NCI-H1417 treated with DMSO at 0.1 percent for 48 hours (cell line): ENCODE measurements at regions not wholly inside any gene's neighbourhood (a gene's known extent, or its start where the extent isn't known, plus 50 kb on each side); places are given as distances from the start of the nearest gene placed in this dataset.
A peak's percentile ranks its signal among the peaks of the same experiment; 100 is the strongest.

ENCODE experiments used
- DNase-seq: peaks from one replicate; lab custom pipeline; 2025; lab: John Stamatoyannopoulos, UW

DNA sequence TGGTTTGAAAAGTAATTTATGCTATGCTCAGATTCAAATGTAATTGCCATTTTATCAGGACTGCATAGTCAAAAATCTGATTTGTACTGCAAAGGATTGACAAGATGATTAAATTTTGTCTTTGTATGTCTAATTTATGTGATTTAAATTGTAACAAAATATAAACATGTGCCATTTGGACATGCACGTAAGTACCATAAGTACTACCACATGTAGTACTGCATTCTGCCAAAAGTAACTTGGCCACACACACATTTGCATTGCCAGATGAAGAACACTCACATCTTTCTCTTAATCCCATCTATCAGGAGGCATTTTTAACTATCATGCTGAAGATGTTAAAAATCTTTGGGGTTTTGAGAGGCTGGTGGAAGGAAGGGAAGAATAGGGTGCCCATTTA lies 133.3 kb downstream of the KLF12 start:
- DNase-seq: no peak

DNA sequence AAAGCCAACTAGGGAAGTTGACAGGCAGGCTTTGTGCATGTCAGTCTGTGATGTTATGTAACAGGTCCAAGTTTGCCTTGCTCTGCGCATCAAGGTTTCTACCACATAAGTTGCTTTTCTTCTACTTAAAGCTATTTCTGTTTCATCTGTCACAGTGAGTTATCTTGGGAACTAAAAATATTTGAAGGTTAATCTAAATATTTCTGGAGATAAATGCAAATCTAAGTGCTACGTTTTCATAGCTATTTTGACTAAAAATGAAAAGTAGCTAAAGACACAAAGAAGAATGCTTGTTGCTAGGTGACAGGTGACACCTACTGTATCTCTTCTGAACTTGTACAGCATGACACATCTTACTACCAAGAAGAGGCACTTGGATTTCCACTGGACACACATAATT lies 135.6 kb downstream of the KLF12 start:
- DNase-seq: no peak

DNA sequence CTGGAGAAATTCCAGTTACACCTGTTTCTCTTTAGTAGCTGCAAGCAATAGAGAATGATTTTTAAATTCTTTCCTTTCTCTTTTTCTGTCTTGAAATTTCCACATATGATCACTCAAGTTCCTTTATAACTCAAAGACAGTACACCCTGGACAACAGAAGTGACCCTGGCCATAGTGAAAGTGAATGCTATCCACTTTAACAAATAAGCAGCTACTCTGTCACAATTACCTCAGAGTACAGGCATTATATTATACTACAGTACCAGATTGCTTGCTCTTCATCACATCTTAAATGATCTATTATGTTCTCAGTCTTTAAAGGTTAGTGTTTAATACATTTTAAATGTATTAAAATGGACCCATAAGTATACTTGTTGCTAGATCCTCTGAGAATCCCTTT lies 136.2 kb downstream of the KLF12 start:
- DNase-seq: no peak

DNA sequence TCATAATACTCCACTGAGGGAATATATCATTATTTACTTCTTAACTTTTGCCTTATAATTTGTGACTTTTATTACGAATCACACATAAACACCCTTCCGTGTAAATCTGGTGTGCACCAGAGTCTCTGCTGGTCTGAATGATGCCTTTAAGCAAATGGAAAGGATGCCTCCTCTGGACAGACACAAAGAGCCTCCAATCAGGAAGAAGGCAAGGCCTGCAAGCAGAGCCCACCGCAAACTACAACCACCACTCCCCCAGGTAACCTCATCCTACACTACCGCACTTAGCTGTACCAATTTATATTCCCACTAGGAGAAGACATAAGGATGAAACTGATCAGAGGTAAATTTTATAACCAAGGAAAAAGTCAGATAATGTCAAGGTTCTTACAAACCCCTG lies 137.6 kb downstream of the KLF12 start:
- DNase-seq: no peak

DNA sequence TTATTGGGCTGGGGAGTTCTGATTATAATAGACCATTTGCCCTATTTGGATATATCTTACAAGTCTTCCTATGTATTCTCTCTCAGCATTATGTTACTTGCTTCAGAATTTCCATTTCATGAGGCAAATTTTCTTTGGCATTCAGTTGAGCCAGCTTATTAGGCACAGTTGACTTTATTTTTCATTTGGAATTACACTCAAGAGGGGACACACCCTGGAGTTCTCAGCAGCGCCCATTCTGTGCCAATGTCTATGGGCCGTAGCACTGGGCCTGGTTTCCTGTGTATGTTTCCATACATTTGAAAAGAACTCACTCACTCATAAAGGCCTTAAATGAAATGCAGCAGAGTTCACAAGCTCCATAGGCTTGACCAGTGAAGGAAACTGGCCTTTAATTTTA lies 138.5 kb downstream of the KLF12 start:
- no peak for DNase-seq

DNA sequence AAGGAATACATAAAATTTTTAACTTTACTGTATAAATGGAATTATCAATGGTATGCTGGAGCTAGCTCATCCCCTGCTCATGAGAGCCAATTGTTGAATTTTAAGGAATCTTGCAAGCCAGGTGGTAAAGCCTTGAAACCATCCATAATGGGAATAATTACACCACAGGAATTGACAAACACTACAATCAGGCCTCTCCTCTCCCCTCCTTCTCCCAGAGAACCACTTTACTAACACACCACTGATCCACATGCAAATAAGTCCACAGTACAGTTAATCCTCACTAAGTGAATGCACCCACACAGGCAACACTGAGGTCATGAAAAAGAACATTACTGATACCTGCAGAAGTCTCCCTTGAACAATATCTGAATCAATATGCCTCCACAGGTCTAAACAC lies 140.5 kb downstream of the KLF12 start:
- no peak for DNase-seq

DNA sequence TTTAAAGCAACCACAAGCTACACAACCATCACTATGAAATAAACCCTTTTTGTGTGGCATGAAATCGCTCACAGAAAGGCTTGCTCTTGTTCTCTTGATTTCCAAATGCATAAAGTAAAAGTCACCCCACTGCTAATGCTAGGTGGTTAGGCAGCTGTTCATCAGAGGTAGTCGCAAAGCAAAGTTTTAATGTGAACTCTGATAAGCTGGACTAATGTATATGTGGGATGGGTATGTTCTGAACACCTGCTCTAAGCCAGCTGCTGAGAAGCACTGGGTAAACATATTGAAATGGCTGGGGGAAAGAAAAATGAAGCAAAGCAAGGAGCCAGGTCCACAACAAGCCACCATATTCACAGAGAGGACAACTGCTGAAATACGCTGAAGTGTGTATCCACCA lies 142.3 kb downstream of the KLF12 start:
- peak; percentile 70 for DNase-seq

DNA sequence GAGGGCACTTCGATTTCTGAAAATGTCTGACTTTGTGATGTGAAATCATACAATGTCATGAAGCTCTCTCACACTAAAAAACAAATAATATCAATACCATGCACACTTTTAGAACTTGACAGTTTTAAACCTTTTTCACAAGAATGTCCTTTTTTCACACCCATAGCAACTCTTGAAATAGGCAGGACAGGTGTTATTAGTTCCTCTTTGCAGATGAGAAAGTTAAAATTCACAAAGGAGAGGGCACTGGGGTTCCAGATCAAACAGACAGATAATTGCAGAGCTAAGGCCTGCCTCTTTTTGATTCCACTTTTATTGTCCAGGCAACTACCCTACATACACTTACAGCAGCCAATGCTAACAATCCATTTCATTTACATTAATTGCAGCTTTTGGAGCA lies 142.8 kb downstream of the KLF12 start:
- peak; percentile 70 for DNase-seq

DNA sequence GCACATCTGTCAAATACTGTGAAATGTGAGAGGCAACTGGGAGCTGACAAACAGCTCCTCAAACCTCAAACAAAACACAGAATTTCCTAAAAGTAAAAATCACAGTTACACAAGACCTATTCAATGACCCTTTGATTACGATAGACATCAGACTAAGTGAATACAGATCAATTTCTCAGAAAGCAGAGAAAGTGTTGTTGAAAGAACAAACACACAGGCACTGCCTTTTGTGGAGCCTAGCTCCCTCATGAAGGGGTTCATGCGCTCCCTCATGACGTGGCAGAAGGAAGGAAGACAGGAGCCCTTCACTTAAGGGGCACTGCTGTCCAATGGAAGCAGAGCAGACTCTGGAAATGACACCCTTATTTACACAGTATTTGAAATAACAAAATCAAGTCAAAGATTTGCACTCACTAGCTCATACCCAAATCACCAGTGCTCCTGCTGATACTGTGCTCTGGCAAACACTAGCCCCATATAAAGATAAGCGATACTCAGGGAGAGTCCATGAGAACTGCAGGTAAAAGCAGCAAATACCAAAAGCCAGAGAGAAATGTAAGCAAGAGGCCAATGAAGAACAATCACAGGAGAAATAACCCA lies 144.9 kb downstream of the KLF12 start:
- DNase-seq: no peak

DNA sequence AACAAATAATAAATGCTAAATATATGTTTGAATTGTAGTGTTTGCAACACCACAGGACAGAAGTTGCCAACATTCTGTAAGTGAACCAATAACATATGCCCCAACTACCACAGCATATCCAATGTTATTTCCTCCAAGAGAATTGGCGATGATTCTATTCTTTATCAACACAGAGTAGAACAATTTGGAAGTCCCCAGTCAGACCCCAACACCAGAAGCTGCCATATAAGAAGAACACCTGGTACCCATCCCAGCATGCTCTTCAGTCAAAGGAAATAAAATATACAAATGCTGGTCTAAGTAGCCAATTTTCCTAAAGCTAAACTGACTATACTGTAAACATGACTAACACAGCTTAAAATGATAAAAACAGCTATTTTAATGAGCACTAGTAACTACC lies 145.7 kb downstream of the KLF12 start:
- no peak for DNase-seq

DNA sequence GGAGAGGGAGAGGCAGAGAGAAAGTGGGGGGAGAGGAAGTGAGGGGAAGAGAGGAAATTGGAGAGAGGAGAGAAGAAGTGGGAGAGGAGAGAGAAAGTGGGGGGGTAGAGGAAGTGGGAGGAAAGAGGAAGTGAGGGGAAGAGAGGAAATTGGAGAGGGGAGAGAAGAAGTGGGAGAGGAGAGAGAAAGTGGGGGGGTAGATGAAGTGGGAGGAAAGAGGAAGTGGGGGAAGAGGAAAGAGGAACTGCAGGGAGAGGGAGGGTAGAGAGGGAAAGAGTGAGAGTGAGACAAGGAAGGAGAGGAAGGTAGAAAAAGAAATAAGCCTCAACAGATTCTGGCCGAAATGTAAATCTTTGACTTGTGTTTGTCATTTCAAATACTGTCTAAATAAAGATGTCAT lies 146.6 kb downstream of the KLF12 start:
- DNase-seq: no peak

DNA sequence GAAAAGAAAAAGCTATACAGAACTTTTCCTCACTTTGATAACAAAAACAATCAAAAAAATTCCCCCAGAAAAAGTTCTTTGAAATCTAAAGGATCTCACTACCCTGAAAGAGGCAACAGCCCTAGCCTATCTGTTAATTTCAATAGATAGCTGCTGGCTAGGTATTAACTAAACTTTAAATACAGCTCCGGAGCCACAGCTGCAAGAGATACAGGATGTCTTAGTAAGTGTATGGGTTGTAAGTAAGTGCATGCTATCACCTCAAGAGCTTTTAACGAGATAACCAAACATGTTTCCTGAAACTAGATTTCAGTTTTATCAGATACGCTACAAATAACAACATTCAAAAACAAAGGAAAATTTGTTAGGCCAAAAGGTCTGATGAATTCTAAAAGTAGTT lies 148.4 kb downstream of the KLF12 start:
- DNase-seq: no peak

DNA sequence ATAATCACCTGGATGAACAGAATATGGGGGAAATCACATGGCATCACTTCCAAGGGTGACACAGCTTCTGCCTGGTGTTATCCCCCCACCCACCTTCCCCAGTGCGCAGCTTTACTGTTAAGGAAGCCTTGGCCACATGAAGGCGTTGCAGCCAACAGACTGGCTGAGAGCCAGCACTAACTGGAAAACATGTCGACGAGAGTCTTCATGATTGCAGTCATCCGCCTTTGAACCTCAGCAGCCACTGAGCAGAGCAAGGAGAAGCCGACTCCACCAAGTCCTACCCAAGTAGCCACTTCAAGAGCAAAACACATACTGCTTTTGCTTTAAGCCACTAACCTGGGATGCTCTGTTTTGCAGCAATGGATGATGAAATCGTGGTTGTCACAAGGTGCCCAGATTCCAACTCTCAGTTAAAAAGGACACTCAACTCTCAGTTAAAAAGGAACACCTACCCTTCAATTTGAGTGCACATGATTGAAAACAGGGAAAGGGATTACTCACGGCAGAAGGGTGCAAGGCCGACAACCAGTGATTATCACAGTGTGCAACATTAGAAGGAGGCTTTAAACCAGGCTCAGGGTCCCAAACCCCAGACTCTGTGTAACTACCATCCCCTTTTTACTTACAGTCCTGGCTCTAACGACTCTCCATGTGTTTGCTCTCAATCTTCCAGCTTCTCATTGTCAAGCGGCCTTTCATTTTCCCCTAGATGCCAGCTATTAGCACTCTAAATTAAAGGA lies 149.1 kb downstream of the KLF12 start:
- peak; percentile 55 for DNase-seq

DNA sequence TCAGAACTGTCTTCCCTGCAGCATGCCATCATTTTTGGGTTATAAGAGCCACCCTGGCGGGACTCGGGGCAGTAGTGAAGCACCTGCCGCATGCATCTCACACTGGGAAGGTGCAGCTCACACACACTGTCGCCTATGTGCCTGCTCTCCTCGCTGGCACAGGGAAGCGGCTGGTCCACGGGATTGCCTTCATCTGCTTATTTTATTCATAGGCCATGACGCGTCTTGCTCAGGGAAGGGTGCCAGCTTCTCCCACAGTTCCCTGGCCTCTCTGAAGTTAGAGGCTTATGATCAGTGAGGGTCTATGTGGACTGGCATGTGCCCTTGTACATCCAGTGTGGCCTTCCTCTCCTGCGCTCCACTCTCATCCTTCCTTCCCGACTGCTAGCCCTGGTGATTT lies 150.0 kb downstream of the KLF12 start:
- DNase-seq: no peak

DNA sequence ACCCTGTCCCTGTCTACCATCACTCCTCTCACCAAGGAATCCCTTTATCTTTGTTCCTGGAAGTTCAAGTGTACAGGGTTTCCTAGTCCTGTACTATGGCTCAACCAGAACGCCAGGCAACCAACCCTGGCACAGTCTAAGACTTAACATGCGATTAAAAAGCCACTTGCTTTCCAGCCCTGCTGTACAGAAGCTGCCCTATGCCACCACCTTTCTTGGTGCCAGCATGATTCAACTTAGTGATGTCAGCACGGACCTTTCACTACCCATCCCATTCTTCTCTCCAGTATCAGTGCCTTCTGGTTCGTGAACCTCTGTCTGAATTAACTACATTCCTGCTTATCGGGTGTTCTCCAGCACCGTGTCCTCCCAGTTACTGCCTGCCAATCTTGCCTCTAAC lies 151.1 kb downstream of the KLF12 start:
- no peak for DNase-seq

DNA sequence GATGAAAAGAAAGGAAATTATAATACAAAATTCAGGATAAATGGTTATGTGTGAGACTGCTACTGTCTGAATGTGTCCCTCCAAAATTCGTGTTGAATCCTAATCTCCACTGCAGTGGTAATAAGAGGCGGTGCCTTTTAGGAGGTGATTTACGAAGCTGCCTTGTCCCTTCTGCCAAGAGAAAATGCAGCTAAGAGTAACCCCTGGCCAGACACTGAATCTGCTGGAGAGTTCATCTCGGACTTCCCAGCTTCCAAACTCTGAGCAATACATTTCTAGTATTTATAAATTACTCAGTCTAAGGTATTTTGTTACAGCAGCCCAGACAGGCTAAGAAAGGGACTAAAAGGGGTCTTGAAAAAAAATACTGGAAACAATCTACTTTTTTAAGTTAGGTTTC lies 152.6 kb downstream of the KLF12 start:
- DNase-seq: no peak

DNA sequence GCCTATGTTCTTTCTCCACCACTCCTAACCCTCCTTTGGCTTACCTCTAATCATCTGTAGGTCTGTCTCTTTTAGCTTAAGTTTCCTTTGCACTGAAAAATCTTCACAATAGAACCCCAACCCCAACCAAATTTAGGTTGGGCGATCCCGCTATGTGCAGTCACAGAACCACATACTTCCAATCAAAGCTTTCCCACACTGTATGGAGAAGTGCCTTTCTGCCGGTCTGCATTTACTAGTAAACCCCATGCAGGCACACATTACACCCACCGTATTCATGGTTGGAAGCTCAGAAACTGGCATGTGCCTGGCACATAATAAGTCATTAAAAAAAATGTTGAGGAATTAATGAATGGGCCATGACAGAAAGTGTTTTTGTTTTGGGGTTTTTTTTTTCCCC lies 158.4 kb downstream of the KLF12 start:
- DNase-seq: no peak

DNA sequence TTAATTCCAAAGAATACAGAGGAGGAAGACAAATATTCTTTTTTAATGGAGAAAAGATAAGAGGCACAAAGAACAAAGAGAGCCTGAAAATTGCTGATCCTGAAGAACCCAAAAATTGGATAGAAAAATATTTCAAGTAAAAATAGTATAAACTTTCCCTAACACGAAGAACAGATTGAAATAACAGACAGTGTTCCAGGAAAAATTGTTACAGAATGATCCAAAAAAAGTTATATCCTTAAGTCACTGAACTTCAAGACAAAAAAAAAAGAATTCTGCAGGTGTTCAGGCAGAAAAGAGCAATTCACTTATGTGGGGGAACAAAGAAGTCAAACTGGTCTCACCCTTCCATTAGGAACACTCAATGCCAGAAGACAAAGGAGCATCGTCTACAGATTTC lies 160.2 kb downstream of the KLF12 start:
- DNase-seq: no peak

DNA sequence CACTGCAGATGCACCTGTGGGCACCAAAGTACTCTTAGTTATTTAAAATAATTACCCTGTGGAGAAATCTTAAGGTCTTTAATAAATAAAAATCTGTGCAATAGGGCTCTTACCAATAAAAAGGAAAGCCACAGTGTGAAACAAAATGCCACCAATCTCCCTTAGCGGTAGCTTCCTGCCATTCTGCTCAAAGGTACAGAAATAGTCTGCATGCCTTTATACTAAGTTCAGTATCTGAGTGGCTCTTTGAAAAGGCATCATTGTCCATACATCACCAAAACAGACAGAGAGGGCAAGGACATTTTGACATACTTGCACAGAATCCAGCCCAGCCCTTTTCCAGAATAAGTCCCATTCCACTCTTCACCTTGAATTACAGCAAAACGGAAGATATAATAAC lies 161.0 kb downstream of the KLF12 start:
- no peak for DNase-seq

DNA sequence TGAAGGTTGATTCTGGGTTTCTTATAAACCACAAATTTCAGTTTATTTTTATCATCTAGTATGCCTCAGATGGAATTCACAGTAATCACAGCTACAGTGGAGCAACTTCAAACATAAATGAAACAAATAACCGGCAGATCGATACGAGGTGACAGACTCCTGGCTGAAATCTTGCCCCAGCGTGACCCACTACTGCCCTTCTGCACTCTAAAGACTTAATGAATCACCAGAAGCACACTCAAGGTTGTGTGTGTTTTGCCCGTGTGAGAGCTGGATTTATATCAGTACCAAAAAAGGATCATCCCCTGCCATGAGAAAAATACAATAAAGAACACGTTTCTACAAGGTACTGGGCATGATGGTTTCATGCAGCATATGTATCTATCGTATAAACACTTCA lies 161.7 kb downstream of the KLF12 start:
- DNase-seq: no peak

DNA sequence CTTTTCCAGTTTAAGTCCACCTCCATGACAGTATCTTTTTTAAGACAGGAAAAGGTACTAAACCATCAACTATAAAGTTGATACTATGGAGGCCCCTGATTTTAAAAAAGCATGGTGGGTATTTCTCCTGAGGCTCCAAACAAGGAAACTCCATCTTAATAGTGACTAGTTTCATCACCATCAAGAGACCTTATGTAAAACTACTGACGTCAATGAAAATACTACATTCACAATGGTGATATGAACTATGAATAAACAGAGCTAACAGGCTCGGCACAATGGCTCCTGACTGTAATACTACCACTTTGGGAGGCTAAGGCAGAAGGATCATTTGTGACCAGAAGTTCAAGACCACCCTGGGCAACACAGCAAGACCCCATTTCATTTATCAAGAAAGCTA lies 162.7 kb downstream of the KLF12 start:
- no peak for DNase-seq

DNA sequence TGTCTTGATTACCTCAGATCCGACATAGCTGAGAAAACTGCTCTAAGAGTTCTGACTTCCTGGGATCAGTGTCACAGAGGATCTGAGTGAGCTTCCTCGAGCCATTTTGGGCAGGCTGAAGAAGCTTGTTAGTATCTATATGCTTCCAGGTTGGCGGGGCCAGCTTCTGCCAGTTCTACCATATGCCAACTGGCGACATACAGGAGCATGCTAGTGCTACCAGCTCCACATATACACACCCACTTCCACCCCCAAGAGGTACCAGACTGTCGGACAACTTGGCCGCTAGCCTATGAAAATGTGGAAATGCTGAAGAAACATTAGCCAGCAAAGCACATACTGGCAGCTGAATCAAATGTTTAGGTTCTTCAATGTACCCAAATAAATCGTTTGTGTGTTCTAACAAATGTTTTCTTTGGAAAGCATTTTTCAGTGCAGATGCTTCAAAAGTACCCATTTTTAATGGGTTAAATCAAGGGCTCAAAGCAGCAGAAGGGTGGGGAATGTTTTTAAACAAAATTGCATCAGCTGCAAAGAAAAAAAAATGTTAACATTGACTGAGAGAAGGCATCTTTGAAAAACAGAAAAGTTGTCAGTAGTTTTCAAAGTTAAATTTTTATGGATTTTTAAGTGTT lies 163.7 kb downstream of the KLF12 start:
- no peak for DNase-seq

DNA sequence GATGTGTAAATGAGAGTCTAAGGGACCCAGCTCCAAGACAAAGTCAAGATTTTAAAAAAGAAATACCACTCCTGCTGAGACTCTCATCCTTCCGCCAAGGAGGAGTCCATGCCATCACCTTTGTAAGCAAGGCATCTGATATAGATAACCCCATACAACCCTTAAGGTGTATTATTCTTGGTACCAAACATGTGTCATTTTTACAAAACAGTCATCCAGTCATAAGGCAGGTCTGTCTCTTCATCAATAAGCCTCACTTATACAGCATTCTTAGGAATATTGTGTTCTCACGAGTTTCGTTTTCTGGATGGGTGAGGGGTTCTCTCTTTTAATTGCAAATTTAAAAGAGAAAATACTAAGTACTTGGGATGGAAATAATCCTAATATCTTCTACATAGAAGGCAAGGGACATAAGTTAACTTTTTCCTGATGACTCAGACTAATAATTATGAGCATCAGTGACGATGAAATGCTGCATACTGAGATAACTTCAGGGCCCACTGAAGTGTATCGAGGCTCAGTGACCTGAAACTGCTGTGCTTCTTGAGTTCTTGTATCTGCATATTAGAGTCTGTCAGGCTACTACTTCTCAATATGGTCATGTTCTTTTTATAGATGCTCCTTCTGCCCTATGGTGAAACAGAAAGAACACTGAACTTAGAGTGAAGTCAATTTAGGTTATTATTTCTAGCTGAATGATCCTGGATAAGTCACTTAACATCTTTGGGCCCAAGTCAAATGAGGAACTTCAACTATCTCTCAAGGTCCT lies 166.6 kb downstream of the KLF12 start:
- no peak for DNase-seq
